Neuronal stem cell (in vitro differentiated cells): ENCODE measurements at regions not wholly inside any gene's neighbourhood (a gene's known extent, or its start where the extent isn't known, plus 50 kb on each side); places are given as distances from the start of the nearest gene placed in this dataset.

Source experiments
- DNase-seq: peaks from one replicate; pipeline ENCODE4 v3.0.0-alpha.2; 2013; ENCODE audit warnings: low spot score
- H2AFZ ChIP-seq: one replicate; pipeline ENCODE4 v1.6.1; 2013; ENCODE audit warnings: mild to moderate bottlenecking, low read length, inconsistent platforms
- H2AK5ac ChIP-seq: 2 replicates; pipeline ENCODE4 v1.6.1; 2013; ENCODE audit warnings: low read depth, mild to moderate bottlenecking, inconsistent platforms, low read length, moderate library complexity, mixed read lengths
- H2BK120ac ChIP-seq: 2 replicates; pipeline ENCODE4 v1.6.1; 2013; ENCODE audit warnings: low read depth, mild to moderate bottlenecking, inconsistent platforms, low read length, moderate library complexity, mixed read lengths
- H2BK12ac ChIP-seq: one replicate; pipeline ENCODE4 v1.6.1; 2013; ENCODE audit warnings: low read length, inconsistent platforms
- H2BK15ac ChIP-seq: 2 replicates; pipeline ENCODE4 v1.6.1; 2013; ENCODE audit warnings: mild to moderate bottlenecking, low read length, inconsistent platforms, mixed read lengths
- H2BK5ac ChIP-seq: one replicate; pipeline ENCODE4 v1.6.1; 2013; ENCODE audit warnings: inconsistent platforms, mild to moderate bottlenecking, low read length, moderate library complexity
- H3K14ac ChIP-seq: one replicate; pipeline ENCODE4 v1.6.1; 2013; ENCODE audit warnings: low read length, inconsistent platforms
- H3K18ac ChIP-seq: 2 replicates; pipeline ENCODE4 v1.6.1; 2013; ENCODE audit warnings: low read length, inconsistent platforms
- H3K23ac ChIP-seq: 2 replicates; pipeline ENCODE4 v1.6.1; 2013; ENCODE audit warnings: low read depth, mild to moderate bottlenecking, mixed read lengths, low read length, inconsistent platforms; ENCODE audit not compliant: poor library complexity
- H3K27ac ChIP-seq: replicated peaks from 3 replicates; pipeline ENCODE4 v1.5.1; 2013; ENCODE audit warnings: low read length, inconsistent platforms
- H3K27me3 ChIP-seq, 3 experiments: 2 replicates each; pipeline ENCODE4 v1.6.1; 2013; ENCODE audit warnings: low read length in 3 of 3, mild to moderate bottlenecking in 2 of 3, inconsistent platforms in 1 of 3, low read depth in 1 of 3, mixed read lengths in 1 of 3, moderate library complexity in 1 of 3; ENCODE audit not compliant: control insufficient read depth in 3 of 3, insufficient read depth in 3 of 3
- H3K36me3 ChIP-seq, 2 donors: replicated peaks in 1 of 2; 2 replicates each; pipeline ENCODE4 v1.6.1; 2013; ENCODE audit warnings: low read length in 2 of 2; ENCODE audit not compliant: control insufficient read depth in 2 of 2, insufficient read depth in 2 of 2
- H3K4ac ChIP-seq: 2 replicates; pipeline ENCODE4 v1.6.1; 2013; ENCODE audit warnings: inconsistent platforms, mild to moderate bottlenecking, low read length, moderate library complexity
- H3K4me1 ChIP-seq, 2 donors: 1 replicate in 1 of 2; 2 replicates in 1 of 2; pipeline ENCODE4 v1.6.1; 2013; ENCODE audit warnings: low read length in 2 of 2, low read depth in 1 of 2; ENCODE audit not compliant: control insufficient read depth in 2 of 2, insufficient read depth in 1 of 2
- H3K4me2 ChIP-seq: one replicate; pipeline ENCODE4 v1.6.1; 2013; ENCODE audit warnings: mild to moderate bottlenecking, low read length, inconsistent platforms; ENCODE audit not compliant: insufficient read depth, poor library complexity, severe bottlenecking
- H3K4me3 ChIP-seq, 2 donors: 2 replicates each; pipeline ENCODE4 v1.5.1; 2013; ENCODE audit warnings: low read length in 2 of 2, mild to moderate bottlenecking in 2 of 2, inconsistent platforms in 1 of 2, moderate library complexity in 1 of 2
- H3K79me1 ChIP-seq: one replicate; pipeline ENCODE4 v1.6.1; 2013; ENCODE audit warnings: low read depth, mild to moderate bottlenecking, inconsistent platforms, low read length, moderate library complexity
- H3K9ac ChIP-seq: one replicate; pipeline ENCODE4 v1.6.1; 2013; ENCODE audit warnings: mild to moderate bottlenecking, low read depth, low read length, inconsistent platforms; ENCODE audit not compliant: poor library complexity
- H3K9me3 ChIP-seq, 2 donors: replicated peaks in 1 of 2; 2 replicates each; pipeline versions ENCODE3 to v1.6.1; 2013; ENCODE audit warnings: low read length in 2 of 2, mild to moderate bottlenecking in 2 of 2, inconsistent platforms in 1 of 2, low read depth in 1 of 2, mixed read lengths in 1 of 2, moderate library complexity in 1 of 2; ENCODE audit not compliant: control insufficient read depth in 2 of 2, insufficient read depth in 1 of 2
- H4K8ac ChIP-seq: one replicate; pipeline ENCODE4 v1.6.1; 2013; ENCODE audit warnings: low read depth, mild to moderate bottlenecking, inconsistent platforms, low read length, moderate library complexity
- H4K91ac ChIP-seq: one replicate; pipeline ENCODE4 v1.6.1; 2013; ENCODE audit warnings: low read length, low read depth, mild to moderate bottlenecking, inconsistent platforms; ENCODE audit not compliant: poor library complexity
- WGBS, 2 donors: extraction: QIAGEN DNeasy Blood & Tissue Kit; methylation state at CpG; one replicate each; pipeline ENCODE4 v1.1.7; 2013; ENCODE audit warnings: missing lambda C conversion rate in 2 of 2, mixed read lengths in 1 of 2; ENCODE audit not compliant: insufficient read length in 2 of 2, insufficient replicate concordance in 1 of 2; ENCODE audit errors: extremely low coverage in 2 of 2; 5-methylcytosine and 5-hydroxymethylcytosine counted together

DNA sequence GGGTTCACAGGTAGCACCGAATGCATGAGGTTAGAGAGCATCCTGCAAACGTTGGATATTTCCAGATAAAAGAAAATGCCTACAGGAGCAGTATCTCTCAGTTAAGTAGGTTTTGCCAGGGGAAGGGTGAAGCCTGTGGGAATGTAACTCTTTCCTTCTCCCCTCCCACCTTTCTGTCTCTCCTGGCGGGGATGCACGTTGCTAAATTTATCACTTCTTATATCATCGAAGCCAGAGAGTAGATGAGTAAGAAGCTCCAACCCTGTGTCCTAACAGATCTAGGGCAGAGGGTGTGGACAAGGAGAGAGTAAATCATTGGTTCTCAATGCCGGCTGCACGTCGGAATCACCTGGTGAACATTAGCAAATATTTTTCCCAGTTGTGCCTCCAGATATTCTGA lies 457.5 kb downstream of the ENC1 start:
- H2BK12ac ChIP-seq, result no peak overlapping the region
- H3K14ac ChIP-seq, result no peak overlapping the region
- WGBS, 2 donors, result no CpG with 5 or more reads among the region's 8 CpGs
- no peak overlapping the region for H4K8ac ChIP-seq
- H3K27ac ChIP-seq, result no peak overlapping the region
- no peak overlapping the region for H4K91ac ChIP-seq
- H3K9me3 ChIP-seq, result no peaks in the 10 kb centered on the region
- H2BK120ac ChIP-seq, result no peak overlapping the region
- no peaks in the 10 kb centered on the region for H3K27me3 ChIP-seq
- H2BK15ac ChIP-seq, result no peak overlapping the region
- H3K36me3 ChIP-seq, result no peaks in the 10 kb centered on the region
- H2AFZ ChIP-seq, result no peak overlapping the region
- no peak overlapping the region for H3K4me3 ChIP-seq
- no peak overlapping the region for H3K23ac ChIP-seq
- H3K9ac ChIP-seq, result no peak overlapping the region
- no peaks in the 10 kb centered on the region for H3K79me1 ChIP-seq
- H3K18ac ChIP-seq, result peak overlapping the region; percentile 53
- peaks cover 21 to 31% of the 10 kb centered on the region in 2 donors for H3K4me1 ChIP-seq
- no peak overlapping the region for H3K4ac ChIP-seq
- peak overlapping the region; percentile 77 for H2AK5ac ChIP-seq
- DNase-seq, result no peak
- H2BK5ac ChIP-seq, result no peak overlapping the region
- H3K4me2 ChIP-seq, result no peak overlapping the region

DNA sequence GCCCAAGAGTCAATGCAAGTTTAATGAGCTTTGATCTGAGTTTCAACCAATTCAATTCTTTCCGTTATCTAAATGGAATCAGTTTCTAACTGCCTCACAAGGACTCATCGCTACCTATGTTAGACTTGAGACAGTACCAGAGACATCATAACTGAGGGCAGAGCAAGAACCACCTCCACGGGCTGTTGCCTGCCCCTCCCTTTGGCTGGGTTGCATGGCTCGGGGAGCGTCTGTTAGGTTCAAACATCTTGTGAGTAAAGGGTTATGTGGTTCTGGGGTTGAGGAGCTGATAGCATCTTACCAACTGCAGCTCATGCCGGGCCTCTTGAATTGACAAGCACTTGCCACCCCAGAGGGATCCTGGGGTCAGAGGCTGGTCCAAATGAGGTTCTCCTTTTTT lies 457.9 kb downstream of the ENC1 start:
- no peak overlapping the region for H2AFZ ChIP-seq
- H3K4me1 ChIP-seq, result peaks cover 21 to 31% of the 10 kb centered on the region in 2 donors
- no peak overlapping the region for H3K14ac ChIP-seq
- H3K4me3 ChIP-seq, result no peak overlapping the region
- no peaks in the 10 kb centered on the region for H3K27me3 ChIP-seq
- no peak overlapping the region for H3K4me2 ChIP-seq
- no peak overlapping the region for H2BK15ac ChIP-seq
- no peak overlapping the region for H2BK12ac ChIP-seq
- H3K23ac ChIP-seq, result no peak overlapping the region
- no peak overlapping the region for H2BK120ac ChIP-seq
- DNase-seq, result no peak
- no peaks in the 10 kb centered on the region for H3K79me1 ChIP-seq
- H3K36me3 ChIP-seq, result no peaks in the 10 kb centered on the region
- no peak overlapping the region for H3K27ac ChIP-seq
- H4K91ac ChIP-seq, result no peak overlapping the region
- H4K8ac ChIP-seq, result no peak overlapping the region
- no peak overlapping the region for H3K4ac ChIP-seq
- peak overlapping the region; percentile 20 for H3K18ac ChIP-seq
- WGBS, 2 donors, result no CpG with 5 or more reads among the region's 6 CpGs
- no peak overlapping the region for H2BK5ac ChIP-seq
- no peak overlapping the region for H3K9ac ChIP-seq
- H3K9me3 ChIP-seq, result no peaks in the 10 kb centered on the region
- H2AK5ac ChIP-seq, result no peak overlapping the region

DNA sequence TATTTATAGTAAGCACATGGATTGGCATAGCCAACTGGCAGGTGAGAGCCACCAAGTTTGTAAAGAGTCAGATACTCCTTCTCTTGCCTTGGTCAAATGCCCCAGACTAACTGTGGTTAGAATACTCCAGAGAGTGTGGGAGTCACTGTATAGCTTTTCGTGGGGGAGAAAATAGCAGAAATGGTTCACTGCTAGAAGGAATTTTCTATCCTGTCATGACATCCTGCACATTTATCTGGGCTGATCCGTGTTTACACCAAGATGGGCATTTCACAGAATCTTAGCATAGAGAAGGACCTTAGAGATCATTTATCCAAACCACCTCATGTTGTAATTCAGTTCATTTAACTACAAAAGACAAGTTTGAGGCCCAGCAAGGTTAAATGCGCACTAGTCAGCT lies 460.8 kb downstream of the ENC1 start:
- Histone ChIP-seq H2AK5ac (no peak overlapping the region), H3K9ac (no peak overlapping the region), H2BK15ac (no peak overlapping the region), H3K4me3 (no peak overlapping the region), H4K91ac (no peak overlapping the region), H3K27me3 (no peaks in the 10 kb centered on the region), H3K4ac (no peak overlapping the region), H2BK12ac (no peak overlapping the region), H4K8ac (no peak overlapping the region), H3K18ac (no peak overlapping the region), H3K36me3 (no peaks in the 10 kb centered on the region), H3K9me3 (no peaks in the 10 kb centered on the region), H3K23ac (no peak overlapping the region), H2BK5ac (no peak overlapping the region), H3K14ac (no peak overlapping the region), H3K79me1 (no peaks in the 10 kb centered on the region), H2AFZ (no peak overlapping the region), H3K4me2 (no peak overlapping the region), H2BK120ac (no peak overlapping the region), H3K27ac (no peak overlapping the region), H3K4me1 (peaks cover 7 to 13% of the 10 kb centered on the region in 2 donors)
- WGBS, 2 donors, result no CpG with 5 or more reads among the region's 3 CpGs
- DNase-seq, result no peak

DNA sequence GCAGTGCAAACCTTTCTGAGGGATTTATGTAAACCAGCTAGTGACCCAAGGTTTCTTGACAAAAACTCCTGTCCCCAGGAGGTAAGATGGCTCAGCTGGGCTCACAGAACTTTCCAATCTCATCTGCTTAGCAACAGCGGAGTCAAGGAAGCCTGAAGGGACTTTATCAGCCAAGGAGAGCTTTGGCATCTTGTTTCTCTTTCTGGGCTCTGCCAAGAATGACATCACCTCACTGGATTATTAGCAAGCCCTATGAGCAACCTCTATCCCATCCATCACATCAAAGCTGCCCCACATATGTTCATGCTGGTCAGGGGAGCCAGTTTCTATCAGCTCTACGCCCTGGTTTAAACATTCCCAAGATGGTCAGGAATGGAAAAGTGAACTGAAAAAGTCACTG lies 461.3 kb downstream of the ENC1 start:
- no peak overlapping the region for H3K14ac ChIP-seq
- H2BK15ac ChIP-seq, result no peak overlapping the region
- H3K4me1 ChIP-seq, result peaks cover 6 to 13% of the 10 kb centered on the region in 2 donors
- H2BK12ac ChIP-seq, result no peak overlapping the region
- H4K91ac ChIP-seq, result no peak overlapping the region
- H3K23ac ChIP-seq, result no peak overlapping the region
- H3K79me1 ChIP-seq, result no peaks in the 10 kb centered on the region
- no CpG with 5 or more reads among the region's 2 CpGs for WGBS, 2 donors
- H2AFZ ChIP-seq, result no peak overlapping the region
- H3K36me3 ChIP-seq, result no peaks in the 10 kb centered on the region
- H2BK120ac ChIP-seq, result no peak overlapping the region
- H3K9me3 ChIP-seq, result no peaks in the 10 kb centered on the region
- H3K9ac ChIP-seq, result no peak overlapping the region
- H3K4me2 ChIP-seq, result no peak overlapping the region
- H3K27ac ChIP-seq, result no peak overlapping the region
- no peak overlapping the region for H3K4me3 ChIP-seq
- DNase-seq, result no peak
- no peak overlapping the region for H3K18ac ChIP-seq
- H4K8ac ChIP-seq, result no peak overlapping the region
- H3K27me3 ChIP-seq, result no peaks in the 10 kb centered on the region
- no peak overlapping the region for H3K4ac ChIP-seq
- no peak overlapping the region for H2BK5ac ChIP-seq
- no peak overlapping the region for H2AK5ac ChIP-seq
